HepG2 (cell line): ENCODE measurements at regions not wholly inside any gene's neighbourhood (a gene's known extent, or its start where the extent isn't known, plus 50 kb on each side); places are given as distances from the start of the nearest gene placed in this dataset.

Experiments used
- DRAP1 ChIP-seq: IDR thresholded peaks from 2 replicates; pipeline ENCODE4 v1.6.1; 2016; ENCODE audit warnings: missing genetic modification reagents, missing compliant biosample characterization
- FOXM1 ChIP-seq: sonication (generic); formaldehyde crosslinking; IDR thresholded peaks from 2 replicates; pipeline ENCODE4 v1.5.0; 2020; ENCODE audit warnings: missing genetic modification reagents
- HNF4A ChIP-seq: sonication (generic); formaldehyde crosslinking; IDR thresholded peaks from 2 replicates; pipeline ENCODE4 v1.4.0; 2020; ENCODE audit warnings: missing genetic modification reagents
- JUN ChIP-seq: sonication (generic); formaldehyde crosslinking; IDR thresholded peaks from 2 replicates; pipeline ENCODE4 v1.4.0; 2020; ENCODE audit warnings: mild to moderate bottlenecking, missing genetic modification reagents
- ZFP82 ChIP-seq: sonication (generic); formaldehyde crosslinking; IDR thresholded peaks from 2 replicates; pipeline ENCODE4 v1.5.1; 2020; ENCODE audit warnings: mild to moderate bottlenecking, missing genetic modification reagents, borderline replicate concordance
- TF ChIP-seq, protein P1 (sequence below): sonication (generic); formaldehyde crosslinking; IDR thresholded peaks from 2 replicates; pipeline ENCODE4 v1.5.0; 2020; ENCODE audit warnings: mild to moderate bottlenecking, missing genetic modification reagents, moderate library complexity
- TF ChIP-seq, protein P2 (sequence below): sonication (generic); formaldehyde crosslinking; IDR thresholded peaks from 2 replicates; pipeline ENCODE4 v1.4.0; 2020; ENCODE audit warnings: low read depth, mild to moderate bottlenecking, missing genetic modification reagents

- TF ChIP-seq HNF4A (CRISPR knock-in tag) (no peak), ZFP82 (CRISPR knock-in tag) (no peak), JUN (CRISPR knock-in tag) (no peak), FOXM1 (no peak), DRAP1 (CRISPR knock-in tag) (no peak)
- TF ChIP-seq, protein P1, sequence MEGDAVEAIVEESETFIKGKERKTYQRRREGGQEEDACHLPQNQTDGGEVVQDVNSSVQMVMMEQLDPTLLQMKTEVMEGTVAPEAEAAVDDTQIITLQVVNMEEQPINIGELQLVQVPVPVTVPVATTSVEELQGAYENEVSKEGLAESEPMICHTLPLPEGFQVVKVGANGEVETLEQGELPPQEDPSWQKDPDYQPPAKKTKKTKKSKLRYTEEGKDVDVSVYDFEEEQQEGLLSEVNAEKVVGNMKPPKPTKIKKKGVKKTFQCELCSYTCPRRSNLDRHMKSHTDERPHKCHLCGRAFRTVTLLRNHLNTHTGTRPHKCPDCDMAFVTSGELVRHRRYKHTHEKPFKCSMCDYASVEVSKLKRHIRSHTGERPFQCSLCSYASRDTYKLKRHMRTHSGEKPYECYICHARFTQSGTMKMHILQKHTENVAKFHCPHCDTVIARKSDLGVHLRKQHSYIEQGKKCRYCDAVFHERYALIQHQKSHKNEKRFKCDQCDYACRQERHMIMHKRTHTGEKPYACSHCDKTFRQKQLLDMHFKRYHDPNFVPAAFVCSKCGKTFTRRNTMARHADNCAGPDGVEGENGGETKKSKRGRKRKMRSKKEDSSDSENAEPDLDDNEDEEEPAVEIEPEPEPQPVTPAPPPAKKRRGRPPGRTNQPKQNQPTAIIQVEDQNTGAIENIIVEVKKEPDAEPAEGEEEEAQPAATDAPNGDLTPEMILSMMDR (CRISPR knock-in tag): no peak
- TF ChIP-seq, protein P2, sequence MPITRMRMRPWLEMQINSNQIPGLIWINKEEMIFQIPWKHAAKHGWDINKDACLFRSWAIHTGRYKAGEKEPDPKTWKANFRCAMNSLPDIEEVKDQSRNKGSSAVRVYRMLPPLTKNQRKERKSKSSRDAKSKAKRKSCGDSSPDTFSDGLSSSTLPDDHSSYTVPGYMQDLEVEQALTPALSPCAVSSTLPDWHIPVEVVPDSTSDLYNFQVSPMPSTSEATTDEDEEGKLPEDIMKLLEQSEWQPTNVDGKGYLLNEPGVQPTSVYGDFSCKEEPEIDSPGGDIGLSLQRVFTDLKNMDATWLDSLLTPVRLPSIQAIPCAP: no peak
Measured at GRCh38 chr15:100803171-100803440, 76.5 kb upstream of the ALDH1A3 start.
